H1 (cell line): ENCODE measurements at regions not wholly inside any gene's neighbourhood (a gene's known extent, or its start where the extent isn't known, plus 50 kb on each side); places are given as distances from the start of the nearest gene placed in this dataset.

Experiments
- CTCF ChIA-PET: fragments of 300-600 bp; sonication (Branson Sonifier 250); formaldehyde crosslinking; loops from one replicate; lab custom pipeline; 2021; ENCODE audit not compliant: partially characterized antibody; lab: Charles Lee
- POLR2A ChIA-PET: fragments of 300-600 bp; sonication (Branson Sonifier 250); formaldehyde crosslinking; loops from one replicate; lab custom pipeline; 2021; ENCODE audit warnings: inconsistent platforms; ENCODE audit not compliant: partially characterized antibody; lab: Charles Lee
- DNase-seq, 2 experiments: peaks; one replicate each; pipeline versions ENCODE4 v3.0.0 to v3.0.0-alpha.2; 2010 to 2022; ENCODE audit warnings: low spot score in 2 of 2, low read depth in 1 of 2, mixed read lengths in 1 of 2
- FAIRE-seq: peaks from 2 replicates; lab custom pipeline; 2011; peaks lifted over from hg19 to GRCh38; lab: Jason Lieb, UNC
- H2AFZ ChIP-seq: 2 replicates; pipeline ENCODE4 v1.8.1; 2012; ENCODE audit warnings: low read length, inconsistent platforms
- H2AK5ac ChIP-seq: 2 replicates; pipeline ENCODE4 v1.6.1; 2013; ENCODE audit warnings: low read depth, low read length
- H2BK120ac ChIP-seq: replicated peaks from 2 replicates; pipeline ENCODE3; 2013; ENCODE audit warnings: low read depth, low read length, inconsistent platforms
- H2BK12ac ChIP-seq: 2 replicates; pipeline ENCODE4 v1.6.1; 2013; ENCODE audit warnings: low read depth, low read length
- H2BK15ac ChIP-seq: 2 replicates; pipeline ENCODE4 v1.6.1; 2013; ENCODE audit warnings: low read length
- H2BK20ac ChIP-seq: 2 replicates; pipeline ENCODE4 v1.6.1; 2013; ENCODE audit warnings: low read length
- H2BK5ac ChIP-seq: 2 replicates; pipeline ENCODE4 v1.6.1; 2013; ENCODE audit warnings: low read depth, low read length
- H3K14ac ChIP-seq: 2 replicates; pipeline ENCODE4 v1.6.1; 2013; ENCODE audit warnings: inconsistent platforms; ENCODE audit not compliant: insufficient read length
- H3K18ac ChIP-seq: 2 replicates; pipeline ENCODE4 v1.6.1; 2013; ENCODE audit warnings: low read length; ENCODE audit errors: extremely low read depth
- H3K23ac ChIP-seq: 2 replicates; pipeline ENCODE4 v1.6.1; 2013; ENCODE audit warnings: inconsistent platforms; ENCODE audit not compliant: insufficient read length
- H3K23me2 ChIP-seq: 2 replicates; pipeline ENCODE4 v1.6.1; 2013; ENCODE audit warnings: low read depth, low read length
- H3K27ac ChIP-seq: 2 replicates; pipeline ENCODE4 v1.6.1; 2011; ENCODE audit warnings: low read depth, low read length, inconsistent platforms
- H3K27me3 ChIP-seq, 4 experiments: replicated peaks in 1 of 4; 1 replicate in 1 of 4; 2 replicates in 3 of 4; pipeline versions ENCODE4 v1.6.1 to v1.8.1; 2011 to 2013; ENCODE audit warnings: low read length in 3 of 4, mild to moderate bottlenecking in 3 of 4, inconsistent platforms in 2 of 4, mixed read lengths in 2 of 4, moderate library complexity in 1 of 4; ENCODE audit not compliant: control insufficient read depth in 3 of 4, insufficient read depth in 3 of 4; ENCODE audit errors: extremely low read depth in 1 of 4
- H3K36me3 ChIP-seq, 4 experiments: 2 replicates each; pipeline versions ENCODE4 v1.6.1 to v1.8.1; 2011 to 2013; ENCODE audit warnings: mild to moderate bottlenecking in 4 of 4, low read length in 3 of 4, moderate library complexity in 2 of 4, control low read depth in 1 of 4, inconsistent platforms in 1 of 4; ENCODE audit not compliant: insufficient read depth in 4 of 4, control insufficient read depth in 2 of 4
- H3K4ac ChIP-seq: replicated peaks from 2 replicates; pipeline ENCODE3; 2013; ENCODE audit warnings: low read length, low read depth, mixed read lengths, inconsistent platforms; ENCODE audit not compliant: insufficient read length
- H3K4me1 ChIP-seq, 4 experiments: replicated peaks in 1 of 4; 1 replicate in 1 of 4; 2 replicates in 3 of 4; pipeline versions ENCODE4 v1.6.1 to v1.8.1; 2011 to 2013; ENCODE audit warnings: low read length in 3 of 4, inconsistent platforms in 2 of 4, mixed read lengths in 1 of 4; ENCODE audit not compliant: insufficient read depth in 4 of 4, control insufficient read depth in 3 of 4
- H3K4me2 ChIP-seq, 2 experiments: 2 replicates each; pipeline versions ENCODE4 v1.6.1 to v1.8.1; 2011 to 2013; ENCODE audit warnings: low read depth in 2 of 2, low read length in 2 of 2, control low read depth in 1 of 2, inconsistent platforms in 1 of 2, mild to moderate bottlenecking in 1 of 2; ENCODE audit not compliant: insufficient read depth in 1 of 2
- H3K4me3 ChIP-seq, 4 experiments: fragments of 200-600, 300-600 bp in 1 of 4; sonication (generic), shearing (Covaris generic), sonication (Bioruptor Twin) in 1 of 4; 2 replicates each; pipeline versions ENCODE4 v1.5.1 to v1.8.1; 2011 to 2016; ENCODE audit warnings: low read length in 4 of 4, low read depth in 3 of 4, control low read depth in 2 of 4, inconsistent platforms in 2 of 4, mild to moderate bottlenecking in 2 of 4, mixed read lengths in 1 of 4, moderate library complexity in 1 of 4; ENCODE audit not compliant: insufficient read depth in 2 of 4; ENCODE audit errors: extremely low read depth in 1 of 4
- H3K56ac ChIP-seq: replicated peaks from 2 replicates; pipeline ENCODE3; 2013; ENCODE audit warnings: low read depth, mild to moderate bottlenecking, mixed read lengths, low read length, inconsistent platforms; ENCODE audit not compliant: insufficient read length
- H3K79me1 ChIP-seq: 2 replicates; pipeline ENCODE4 v1.6.1; 2013; ENCODE audit warnings: low read depth, low read length, control low read depth
- H3K79me2 ChIP-seq, 2 experiments: 2 replicates each; pipeline versions ENCODE4 v1.6.1 to v1.8.1; 2012 to 2013; ENCODE audit warnings: low read length in 2 of 2, mild to moderate bottlenecking in 2 of 2, inconsistent platforms in 1 of 2; ENCODE audit not compliant: insufficient read depth in 2 of 2, control insufficient read depth in 1 of 2
- H3K9ac ChIP-seq, 4 experiments: replicated peaks in 1 of 4; 1 replicate in 1 of 4; 2 replicates in 3 of 4; pipeline versions ENCODE4 v1.6.1 to v1.8.1; 2011 to 2013; ENCODE audit warnings: low read depth in 3 of 4, low read length in 3 of 4, control low read depth in 2 of 4, mild to moderate bottlenecking in 2 of 4, moderate library complexity in 2 of 4, inconsistent platforms in 1 of 4; ENCODE audit errors: extremely low read depth in 1 of 4
- H3K9me3 ChIP-seq, 2 experiments: 2 replicates each; pipeline versions ENCODE4 v1.6.1 to v1.8.1; 2012 to 2013; ENCODE audit warnings: mild to moderate bottlenecking in 2 of 2, moderate library complexity in 2 of 2, control low read depth in 1 of 2, inconsistent platforms in 1 of 2, low read depth in 1 of 2, low read length in 1 of 2, mixed read lengths in 1 of 2; ENCODE audit not compliant: insufficient read depth in 2 of 2
- H4K20me1 ChIP-seq, 2 experiments: replicated peaks in 1 of 2; 2 replicates each; pipeline versions ENCODE3 to v1.8.1; 2011 to 2013; ENCODE audit warnings: inconsistent platforms in 2 of 2, low read length in 2 of 2, mild to moderate bottlenecking in 1 of 2; ENCODE audit not compliant: insufficient read depth in 2 of 2, control insufficient read depth in 1 of 2
- H4K5ac ChIP-seq: 2 replicates; pipeline ENCODE4 v1.6.1; 2013; ENCODE audit warnings: low read length, low read depth, mixed read lengths, inconsistent platforms; ENCODE audit not compliant: insufficient read length
- H4K8ac ChIP-seq: 2 replicates; pipeline ENCODE4 v1.8.0; 2013; ENCODE audit warnings: mild to moderate bottlenecking, moderate library complexity, low read length, inconsistent platforms; ENCODE audit not compliant: insufficient read depth; ENCODE audit errors: extremely low read depth
- H4K91ac ChIP-seq: replicated peaks from 2 replicates; pipeline ENCODE3; 2013; ENCODE audit warnings: low read length, mixed read lengths, inconsistent platforms; ENCODE audit not compliant: insufficient read length
- BRCA1 ChIP-seq: IDR thresholded peaks from 2 replicates; pipeline ENCODE4 v1.6.1; 2012; ENCODE audit warnings: low read depth, low read length, improper control_type of control experiment
- CHD1 ChIP-seq: IDR thresholded peaks from 2 replicates; pipeline ENCODE4 v1.6.1; 2012; ENCODE audit warnings: low read depth, low read length, improper control_type of control experiment
- CTBP2 ChIP-seq: IDR thresholded peaks from 2 replicates; pipeline ENCODE4 v1.7.0; 2011; ENCODE audit warnings: borderline replicate concordance, mild to moderate bottlenecking, moderate library complexity, mixed read lengths, low read length; ENCODE audit not compliant: insufficient read depth, insufficient read length
- EGR1 ChIP-seq: IDR thresholded peaks from 2 replicates; pipeline ENCODE4 v1.6.1; 2011; ENCODE audit warnings: low read depth, low read length, borderline replicate concordance
- GTF2F1 ChIP-seq: IDR thresholded peaks from 2 replicates; pipeline ENCODE4 v1.6.1; 2012; ENCODE audit warnings: low read depth, low read length, improper control_type of control experiment, borderline replicate concordance
- POLR2AphosphoS5 ChIP-seq: IDR thresholded peaks from 2 replicates; pipeline ENCODE4 v1.6.1; 2011; ENCODE audit warnings: low read depth, low read length
- POU5F1 ChIP-seq: IDR thresholded peaks from 2 replicates; pipeline ENCODE4 v1.6.1; 2011; ENCODE audit warnings: low read depth, mild to moderate bottlenecking, low read length, moderate library complexity
- RAD21 ChIP-seq, 2 experiments: IDR thresholded peaks in 1 of 2; conservative IDR thresholded peaks in 1 of 2; 2 replicates each; pipeline ENCODE4 v1.6.1; 2011; ENCODE audit warnings: low read depth in 2 of 2, low read length in 2 of 2, improper control_type of control experiment in 1 of 2, inconsistent platforms in 1 of 2, mild to moderate bottlenecking in 1 of 2, moderate library complexity in 1 of 2
- RNF2 ChIP-seq: fragments of 200-900, 300-1000 bp; sonication (generic); IDR thresholded peaks from 2 replicates; pipeline ENCODE4 v1.7.1; 2016; ENCODE audit warnings: borderline replicate concordance, low read depth, mild to moderate bottlenecking, antibody characterized with exemption, low read length; ENCODE audit not compliant: poor library complexity, severe bottlenecking; ENCODE audit errors: missing control alignments
- SIN3A ChIP-seq, 2 experiments: IDR thresholded peaks in 1 of 2; conservative IDR thresholded peaks in 1 of 2; 2 replicates each; pipeline ENCODE4 v1.6.1; 2011 to 2012; ENCODE audit warnings: low read length in 2 of 2, improper control_type of control experiment in 1 of 2, low read depth in 1 of 2, mild to moderate bottlenecking in 1 of 2
- TCF12 ChIP-seq: IDR thresholded peaks from 2 replicates; pipeline ENCODE4 v1.6.1; 2011; ENCODE audit warnings: low read depth, mild to moderate bottlenecking, low read length
- ZNF274 ChIP-seq: IDR thresholded peaks from 2 replicates; pipeline ENCODE4 v1.7.0; 2012; ENCODE audit warnings: low read length, borderline replicate concordance; ENCODE audit errors: extremely low read depth
- WGBS, 2 experiments: shearing (Covaris generic) in 1 of 2; methylation state at CpG; one replicate each; pipeline versions ENCODE4 v1.1.6 to v1.1.7; 2013 to 2015; ENCODE audit warnings: low lambda C conversion rate in 2 of 2, mixed read lengths in 2 of 2, inconsistent platforms in 1 of 2, low coverage in 1 of 2, missing lambda C conversion rate in 1 of 2; ENCODE audit not compliant: insufficient replicate concordance in 2 of 2, insufficient coverage in 1 of 2, insufficient read length in 1 of 2; ENCODE audit errors: extremely low coverage in 1 of 2, missing lambda C conversion rate in 1 of 2; 5-methylcytosine and 5-hydroxymethylcytosine counted together

GRCh38 chr16:46482895-46483294 lies 138.3 kb downstream of the SHCBP1 start:
- Histone ChIP-seq H3K4me3 (no peak overlapping the region), H2BK5ac (no peak overlapping the region), H3K23me2 (no peaks in the 10 kb centered on the region), H3K56ac (no peak overlapping the region), H3K14ac (no peak overlapping the region), H3K4ac (no peak overlapping the region), H3K79me1 (no peaks in the 10 kb centered on the region), H3K4me2 (no peak overlapping the region), H3K79me2 (no peaks in the 10 kb centered on the region), H3K27me3 (no peaks in the 10 kb centered on the region), H2BK15ac (no peak overlapping the region), H3K9me3 (peaks cover 47 to 62% of the 10 kb centered on the region in 2 experiments), H4K5ac (no peak overlapping the region), H3K4me1 (no peaks in the 10 kb centered on the region), H2AFZ (no peak overlapping the region), H4K20me1 (no peaks in the 10 kb centered on the region), H4K8ac (no peak overlapping the region), H2BK20ac (no peak overlapping the region), H3K18ac (no peak overlapping the region), H2AK5ac (no peak overlapping the region), H3K23ac (no peak overlapping the region), H3K36me3 (no peaks in the 10 kb centered on the region), H2BK120ac (no peak overlapping the region), H2BK12ac (no peak overlapping the region), H4K91ac (no peak overlapping the region), H3K27ac (no peak overlapping the region), H3K9ac (no peak overlapping the region)
- no peak for FAIRE-seq
- POLR2A ChIA-PET: no interaction called here
- DNase-seq: no peak
- WGBS, 2 experiments: 83% methylated on average over 4 of the region's 4 CpGs; no CpG with 5 or more reads in 1 of the 2 experiments
- TF ChIP-seq SIN3A (conservative IDR thresholded peaks at IDR 0.05 in 1 of 2, IDR thresholded peaks at IDR 0.05 in 1 of 2; ENCODE audit: low read depth in 1 of 2, low read length in 2 of 2) (no peak), TCF12 (no peak), POLR2AphosphoS5 (no peak), CTBP2 (no peak), BRCA1 (no peak), CHD1 (no peak), POU5F1 (no peak), ZNF274 (no peak), GTF2F1 (no peak), RNF2 (no peak), EGR1 (no peak), RAD21 (IDR thresholded peaks at IDR 0.05 in 1 of 2, conservative IDR thresholded peaks at IDR 0.05 in 1 of 2; ENCODE audit: low read depth in 2 of 2, low read length in 2 of 2) (no peak; a peak in 1 of 4 replicates)
- CTCF ChIA-PET: no interaction called here
